Lower leg skin (tissue), 4 donors: ENCODE measurements at regions not wholly inside any gene's neighbourhood (a gene's known extent, or its start where the extent isn't known, plus 50 kb on each side); places are given as distances from the start of the nearest gene placed in this dataset.
A peak's percentile ranks its signal among the peaks of the same experiment; 100 is the strongest.

Experiments
- DNase-seq, 2 donors: peaks; one replicate each; pipeline ENCODE4 v3.0.0-alpha.2; 2019; ENCODE audit warnings: low spot score in 2 of 2
- H3K4me3 ChIP-seq: fragments of 200-600 bp; sonication (generic); 2 replicates; pipeline ENCODE4 v1.5.1; 2017; ENCODE audit warnings: mild to moderate bottlenecking, low read depth; ENCODE audit not compliant: poor library complexity, severe bottlenecking
- CTCF ChIP-seq, 3 donors: fragments of 450-650 bp; IDR thresholded peaks; one replicate each; pipeline ENCODE4 v1.5.1; 2016; ENCODE audit warnings: antibody characterized with exemption in 3 of 3, mild to moderate bottlenecking in 3 of 3, moderate library complexity in 2 of 3
- POLR2A ChIP-seq, 2 donors: fragments of 450-650 bp; IDR thresholded peaks; one replicate each; pipeline ENCODE4 v1.6.1; 2016 to 2017; ENCODE audit warnings: antibody characterized with exemption in 2 of 2, mild to moderate bottlenecking in 1 of 2, moderate library complexity in 1 of 2
- WGBS, 2 donors: methylation state at CpG; one replicate each; pipeline ENCODE4 v1.1.5; 2018; 5-methylcytosine and 5-hydroxymethylcytosine counted together
- intact Hi-C: fragments of 100-400 bp; cut with DNase I; formaldehyde crosslinking; loops from one replicate; pipeline ENCODE4 v1.15.0; 2023; ENCODE audit warnings: low total_unique reads

DNA sequence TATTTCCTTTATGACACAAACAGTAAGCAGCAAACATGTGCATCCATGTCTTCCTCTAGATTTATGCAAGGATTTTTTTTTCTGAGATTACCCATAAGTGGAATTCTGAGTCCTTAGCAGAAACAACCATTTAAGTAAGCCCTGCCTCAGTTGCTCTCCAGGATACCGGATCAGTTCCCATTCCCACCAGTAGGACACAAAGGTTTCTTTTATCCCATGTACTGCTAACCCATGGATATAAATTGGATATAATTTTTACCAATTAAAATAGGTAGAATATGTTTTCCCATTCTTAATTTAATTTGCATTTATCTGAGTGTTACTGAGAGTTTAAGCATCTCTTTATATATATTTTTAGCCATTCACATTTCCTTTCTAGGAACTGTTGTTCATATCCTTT lies 280.9 kb downstream of the FGFR2 start:
- intact Hi-C loops: no loop called here

DNA sequence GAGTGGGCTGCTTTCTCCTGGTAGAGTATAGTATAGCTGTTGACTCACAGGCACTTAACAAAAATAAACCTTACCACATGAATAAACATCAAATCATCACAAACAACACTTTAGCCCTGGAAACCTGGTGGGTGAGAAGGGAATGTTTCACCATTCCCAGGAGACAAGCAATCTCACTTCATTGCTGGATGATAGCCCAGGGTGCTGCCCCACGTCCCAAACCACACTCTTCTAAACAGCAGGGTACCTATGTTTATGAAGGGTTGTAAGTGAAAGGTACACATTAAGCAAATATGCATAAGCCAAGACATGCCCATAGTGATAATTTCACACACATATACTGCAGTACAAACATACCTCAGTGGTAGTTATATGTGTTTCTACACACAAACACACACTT lies 276.2 kb downstream of the FGFR2 start:
- intact Hi-C loops: no loop called here
- DNase-seq: no peak
- no peak overlapping the region for H3K4me3 ChIP-seq
- 24 to 27% methylated on average over 1 of the region's 1 CpG for WGBS, 2 donors
- TF ChIP-seq POLR2A (IDR thresholded peaks at IDR 0.05): no peak
- TF ChIP-seq CTCF (IDR thresholded peaks at IDR 0.05): no peak

More for the DNA sequence above, 280.9 kb downstream of the FGFR2 start:
- no peak for DNase-seq
- no peak for TF ChIP-seq POLR2A (IDR thresholded peaks at IDR 0.05)
- TF ChIP-seq CTCF (IDR thresholded peaks at IDR 0.05): no peak
- WGBS, 2 donors: 81 to 88% methylated on average over 1 of the region's 1 CpG
- H3K4me3 ChIP-seq: no peak overlapping the region

GRCh38 chr10:121322776-121323175 lies 275.5 kb downstream of the FGFR2 start:
- 57 to 86% methylated on average over 1 of the region's 1 CpG for WGBS, 2 donors
- TF ChIP-seq CTCF (IDR thresholded peaks at IDR 0.05) (no peak), POLR2A (IDR thresholded peaks at IDR 0.05) (no peak)
- H3K4me3 ChIP-seq: no peak overlapping the region
- DNase-seq: peak in 1 of 2 donors; percentile 32
- intact Hi-C loops: no loop called here

DNA sequence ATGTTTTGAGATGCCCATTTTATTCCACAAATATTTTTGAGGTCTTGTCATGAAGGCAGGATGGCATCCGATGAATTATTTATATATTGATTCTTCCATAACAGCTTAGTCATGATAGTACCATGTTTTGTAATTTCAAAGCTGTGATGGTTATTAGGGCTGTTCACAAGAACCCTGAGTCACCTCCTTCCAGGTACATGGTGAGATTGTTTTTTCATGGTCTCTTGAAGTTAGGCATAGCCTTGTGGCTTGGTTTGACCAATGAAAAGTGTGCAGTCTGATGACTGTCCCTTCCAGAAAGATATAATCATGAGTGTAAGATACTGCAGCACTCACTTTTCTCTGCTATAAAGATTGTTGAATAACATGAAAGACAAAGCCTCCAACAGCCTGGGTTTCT lies 274.8 kb downstream of the FGFR2 start:
- WGBS, 2 donors: 74 to 97% methylated on average over 1 of the region's 1 CpG
- no peak overlapping the region for H3K4me3 ChIP-seq
- intact Hi-C loops: no loop called here
- TF ChIP-seq CTCF (IDR thresholded peaks at IDR 0.05): no peak
- no peak for TF ChIP-seq POLR2A (IDR thresholded peaks at IDR 0.05)
- no peak for DNase-seq

DNA sequence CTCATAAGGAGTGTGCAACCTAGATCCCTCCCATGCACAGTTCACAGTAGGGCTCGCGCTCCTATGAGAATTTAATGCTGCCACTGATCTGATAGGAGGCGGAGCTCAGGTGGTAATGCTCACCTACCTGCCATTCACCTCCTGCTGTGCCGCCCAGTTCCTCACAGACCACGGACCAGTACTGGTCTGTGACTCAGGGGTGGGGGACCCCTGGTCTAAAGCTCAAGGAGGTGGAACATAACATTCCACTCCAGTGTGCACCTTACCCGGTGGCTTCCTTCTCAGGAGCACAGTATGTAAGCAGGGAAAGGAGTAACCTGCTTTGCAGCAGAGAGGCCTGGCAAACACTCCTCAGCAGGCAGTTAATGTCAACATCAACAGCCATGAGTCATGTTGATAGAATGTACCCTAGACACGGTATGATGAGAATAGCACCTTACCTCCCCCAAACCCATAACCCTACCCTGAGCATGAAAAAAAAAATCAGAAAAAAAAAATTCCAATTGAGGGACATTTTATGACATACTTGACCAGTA lies 273.5 kb downstream of the FGFR2 start:
- DNase-seq: peak in 1 of 2 donors; percentile 65
- intact Hi-C loops: no loop called here
- 74 to 83% methylated on average over 7 of the region's 7 CpGs for WGBS, 2 donors
- no peak for TF ChIP-seq CTCF (IDR thresholded peaks at IDR 0.05)
- TF ChIP-seq POLR2A (IDR thresholded peaks at IDR 0.05): no peak
- no peak overlapping the region for H3K4me3 ChIP-seq
